Esophagus (tissue), 2 donors: ENCODE measurements at regions not wholly inside any gene's neighbourhood (a gene's known extent, or its start where the extent isn't known, plus 50 kb on each side); places are given as distances from the start of the nearest gene placed in this dataset.

Experiments used
- H3K27ac ChIP-seq, 2 donors: one replicate each; pipeline ENCODE4 v1.5.1; 2013; ENCODE audit warnings: low read depth in 2 of 2, mild to moderate bottlenecking in 2 of 2, inconsistent platforms in 1 of 2, low read length in 1 of 2, moderate library complexity in 1 of 2
- H3K27me3 ChIP-seq, 2 donors: one replicate each; pipeline ENCODE4 v1.6.1; 2013; ENCODE audit warnings: low read length in 2 of 2, control low read depth in 1 of 2, mild to moderate bottlenecking in 1 of 2; ENCODE audit not compliant: insufficient read depth in 2 of 2, control insufficient read depth in 1 of 2
- H3K36me3 ChIP-seq, 2 donors: one replicate each; pipeline ENCODE4 v1.6.1; 2013; ENCODE audit warnings: low read length in 1 of 2; ENCODE audit not compliant: control insufficient read depth in 2 of 2, insufficient read depth in 2 of 2
- H3K4me1 ChIP-seq, 2 donors: one replicate each; pipeline ENCODE4 v1.6.1; 2013; ENCODE audit warnings: low read length in 1 of 2; ENCODE audit not compliant: control insufficient read depth in 2 of 2, insufficient read depth in 2 of 2
- H3K4me3 ChIP-seq, 2 donors: one replicate each; pipeline ENCODE4 v1.5.1; 2013; ENCODE audit warnings: low read length in 2 of 2, mild to moderate bottlenecking in 2 of 2, low read depth in 1 of 2, moderate library complexity in 1 of 2
- H3K9me3 ChIP-seq, 2 donors: one replicate each; pipeline ENCODE4 v1.6.1; 2013; ENCODE audit warnings: mild to moderate bottlenecking in 2 of 2, low read depth in 1 of 2, low read length in 1 of 2, moderate library complexity in 1 of 2; ENCODE audit not compliant: control insufficient read depth in 2 of 2, insufficient read depth in 1 of 2
- WGBS, 2 donors: extraction: QIAGEN DNeasy Blood & Tissue Kit; methylation state at CpG; one replicate each; pipeline ENCODE4 v1.1.7; 2013; 5-methylcytosine and 5-hydroxymethylcytosine counted together
- donor health status: healthy with polysubstance abuse.
- donor health status: Bipolar disorder and iron deficiency.

- H3K36me3 ChIP-seq, result no peaks in the 10 kb centered on the region
- no peak overlapping the region for H3K27ac ChIP-seq
- H3K4me1 ChIP-seq, result no peaks in the 10 kb centered on the region
- no peaks in the 10 kb centered on the region for H3K9me3 ChIP-seq
- 70 to 73% methylated on average over 2 of the region's 2 CpGs for WGBS, 2 donors
- no peak overlapping the region for H3K4me3 ChIP-seq
- H3K27me3 ChIP-seq, result no peaks in the 10 kb centered on the region
Measured at GRCh38 chr21:27114111-27114510, 147.2 kb upstream of the ADAMTS5 start.

GRCh38 chr21:27112186-27112585 is 145.3 kb upstream of the ADAMTS5 start:
- no peak overlapping the region for H3K4me3 ChIP-seq
- H3K9me3 ChIP-seq, result no peaks in the 10 kb centered on the region
- H3K36me3 ChIP-seq, result no peaks in the 10 kb centered on the region
- no peaks in the 10 kb centered on the region for H3K27me3 ChIP-seq
- no peaks in the 10 kb centered on the region for H3K4me1 ChIP-seq
- H3K27ac ChIP-seq, result no peak overlapping the region

DNA sequence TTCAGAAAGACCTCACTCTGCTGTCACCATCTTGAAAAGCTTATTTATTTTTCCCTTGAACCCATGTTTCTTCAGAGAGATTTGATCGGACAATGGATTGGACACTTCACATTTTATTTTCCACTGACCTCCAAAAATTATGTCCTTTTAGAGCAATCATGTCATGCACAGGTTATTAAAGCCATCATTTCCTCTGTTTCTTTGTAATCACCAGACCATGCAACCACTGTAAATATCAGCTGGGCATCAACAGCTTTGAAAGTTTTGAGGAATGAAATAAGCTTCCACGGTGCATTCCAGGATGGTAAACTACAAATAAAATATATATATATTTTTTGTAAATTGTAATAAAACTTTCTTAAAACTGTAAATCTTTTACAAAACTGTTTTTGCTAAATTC is 144.1 kb upstream of the ADAMTS5 start:
- H3K27me3 ChIP-seq, result no peaks in the 10 kb centered on the region
- H3K27ac ChIP-seq, result no peak overlapping the region
- no peaks in the 10 kb centered on the region for H3K9me3 ChIP-seq
- no peaks in the 10 kb centered on the region for H3K4me1 ChIP-seq
- H3K36me3 ChIP-seq, result no peaks in the 10 kb centered on the region
- H3K4me3 ChIP-seq, result no peak overlapping the region
- WGBS, 2 donors, result 48 to 71% methylated on average over 2 of the region's 2 CpGs

DNA sequence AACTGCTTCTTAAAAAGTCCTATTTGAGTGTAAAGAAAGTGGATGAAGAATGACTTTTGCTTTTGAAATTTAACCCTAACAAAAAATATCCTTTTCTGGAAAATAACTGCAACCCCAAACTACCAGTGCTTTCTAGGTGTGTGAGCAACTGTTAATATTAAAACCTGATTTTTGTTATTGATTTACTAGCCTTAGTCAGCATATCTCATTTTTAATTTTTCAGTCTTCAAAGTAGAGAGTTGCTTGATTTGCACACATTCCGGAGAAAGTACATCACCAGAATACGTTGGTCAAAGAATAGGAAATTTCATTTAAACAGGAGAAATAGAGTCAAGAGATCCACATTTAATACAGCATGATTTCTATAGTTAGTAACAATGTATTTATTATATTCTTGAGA is 141.8 kb upstream of the ADAMTS5 start:
- Histone ChIP-seq H3K27me3 (no peaks in the 10 kb centered on the region), H3K36me3 (no peaks in the 10 kb centered on the region), H3K27ac (no peak overlapping the region), H3K9me3 (no peaks in the 10 kb centered on the region), H3K4me3 (no peak overlapping the region), H3K4me1 (no peaks in the 10 kb centered on the region)
- 51 to 63% methylated on average over 2 of the region's 2 CpGs for WGBS, 2 donors

- Histone ChIP-seq H3K27ac (no peak overlapping the region), H3K9me3 (no peaks in the 10 kb centered on the region), H3K27me3 (no peaks in the 10 kb centered on the region), H3K36me3 (no peaks in the 10 kb centered on the region), H3K4me1 (no peaks in the 10 kb centered on the region), H3K4me3 (no peak overlapping the region)
- 39 to 50% methylated on average over 1 of the region's 1 CpG for WGBS, 2 donors
Measured at GRCh38 chr21:27108228-27108627, 141.3 kb upstream of the ADAMTS5 start.

DNA sequence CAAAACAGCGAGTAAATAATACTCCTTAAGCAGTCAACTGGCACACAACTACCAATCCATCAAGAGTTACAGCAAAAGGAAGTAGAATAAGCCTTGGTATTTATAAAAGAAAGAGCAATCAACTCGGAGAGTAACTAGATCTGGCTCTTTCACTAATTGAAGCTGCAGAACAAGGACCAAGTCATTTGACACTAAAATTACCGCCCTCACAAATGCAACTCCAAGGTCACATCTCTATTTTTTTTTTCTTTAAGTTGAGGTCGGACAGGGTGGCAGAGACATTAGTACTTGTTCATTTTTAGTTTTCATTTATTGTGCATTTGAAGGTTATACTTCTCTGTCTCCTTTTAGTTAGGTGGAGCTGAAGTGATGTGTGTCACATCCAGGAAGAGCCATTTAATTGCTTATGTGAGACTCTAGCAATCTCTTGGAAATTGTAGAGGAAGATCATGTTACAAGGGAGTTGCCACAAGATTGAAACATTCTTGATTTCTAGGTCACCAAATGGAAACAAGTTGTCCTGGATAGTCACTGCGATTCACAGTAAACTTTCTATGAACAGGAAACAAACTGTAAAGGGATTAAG is 138.1 kb upstream of the ADAMTS5 start:
- H3K9me3 ChIP-seq, result no peaks in the 10 kb centered on the region
- H3K36me3 ChIP-seq, result no peaks in the 10 kb centered on the region
- no peak overlapping the region for H3K27ac ChIP-seq
- no peaks in the 10 kb centered on the region for H3K27me3 ChIP-seq
- no peak overlapping the region for H3K4me3 ChIP-seq
- WGBS, 2 donors, result 35 to 36% methylated on average over 5 of the region's 5 CpGs
- H3K4me1 ChIP-seq, result no peaks in the 10 kb centered on the region

- no peak overlapping the region for H3K27ac ChIP-seq
- H3K4me3 ChIP-seq, result no peak overlapping the region
- H3K36me3 ChIP-seq, result no peaks in the 10 kb centered on the region
- no peaks in the 10 kb centered on the region for H3K9me3 ChIP-seq
- H3K4me1 ChIP-seq, result no peaks in the 10 kb centered on the region
- H3K27me3 ChIP-seq, result no peaks in the 10 kb centered on the region
Measured at GRCh38 chr21:27103768-27104167, 136.9 kb upstream of the ADAMTS5 start.

DNA sequence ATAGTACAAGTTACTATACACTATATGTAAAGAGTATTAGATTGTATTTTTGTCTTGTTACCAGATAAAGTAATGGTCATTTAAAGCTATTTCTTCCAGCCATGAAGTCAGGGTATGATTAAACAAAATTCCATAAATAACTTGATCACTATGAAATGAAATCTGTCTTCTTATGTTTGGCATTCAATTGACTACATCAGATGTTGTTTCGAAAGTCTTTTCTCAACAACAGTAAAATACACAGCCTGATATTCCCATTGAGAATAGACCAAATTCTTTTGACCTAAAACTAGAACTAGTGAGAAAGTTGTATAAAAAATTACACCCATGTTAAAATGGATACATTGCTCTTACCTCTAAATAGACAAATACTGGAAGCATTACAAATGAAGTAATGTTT is 134.6 kb upstream of the ADAMTS5 start:
- Histone ChIP-seq H3K27me3 (no peaks in the 10 kb centered on the region), H3K9me3 (no peaks in the 10 kb centered on the region), H3K36me3 (no peaks in the 10 kb centered on the region), H3K4me3 (no peak overlapping the region), H3K27ac (no peak overlapping the region), H3K4me1 (no peaks in the 10 kb centered on the region)
- WGBS, 2 donors, result 74 to 81% methylated on average over 1 of the region's 1 CpG

DNA sequence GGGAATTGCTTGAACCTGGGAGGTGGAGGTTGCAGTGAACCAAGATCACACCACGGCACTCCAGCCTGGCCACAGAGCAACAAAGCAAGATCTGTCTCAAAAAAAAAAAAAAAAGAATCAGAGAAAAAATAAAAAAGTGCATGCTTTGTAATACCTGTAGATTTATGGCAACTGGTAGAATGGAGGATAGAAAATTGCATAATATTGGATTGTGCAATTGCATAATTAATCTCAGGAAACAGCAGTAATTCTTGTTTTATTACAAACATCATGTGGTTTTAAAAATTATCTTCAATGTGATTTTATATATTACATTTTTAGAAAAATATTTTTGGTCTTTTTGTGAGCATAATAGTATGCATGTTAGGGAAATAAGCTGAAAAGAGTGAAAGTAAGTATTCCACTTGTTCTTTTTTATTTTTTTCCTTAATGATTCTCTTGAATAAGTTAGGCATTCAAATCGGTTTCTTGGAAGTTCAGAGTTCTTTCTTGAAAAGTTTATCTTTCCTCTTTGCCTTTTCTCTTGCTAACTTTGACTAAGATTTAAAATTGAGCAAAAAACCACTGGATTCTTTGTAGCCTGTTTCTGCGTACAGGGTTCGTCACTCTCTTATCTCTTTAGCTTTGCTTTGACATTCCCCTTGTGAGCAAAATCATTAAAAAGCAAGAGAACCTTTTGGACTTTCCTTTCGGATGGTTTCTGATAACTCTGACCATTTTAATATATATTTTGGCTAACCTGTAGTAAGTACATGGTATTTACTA is 127.5 kb upstream of the ADAMTS5 start:
- WGBS, 2 donors, result 68 to 85% methylated on average over 5 of the region's 5 CpGs
- H3K9me3 ChIP-seq, result no peaks in the 10 kb centered on the region
- H3K27ac ChIP-seq, result no peak overlapping the region
- no peaks in the 10 kb centered on the region for H3K4me1 ChIP-seq
- H3K27me3 ChIP-seq, result no peaks in the 10 kb centered on the region
- no peak overlapping the region for H3K4me3 ChIP-seq
- H3K36me3 ChIP-seq, result no peaks in the 10 kb centered on the region

DNA sequence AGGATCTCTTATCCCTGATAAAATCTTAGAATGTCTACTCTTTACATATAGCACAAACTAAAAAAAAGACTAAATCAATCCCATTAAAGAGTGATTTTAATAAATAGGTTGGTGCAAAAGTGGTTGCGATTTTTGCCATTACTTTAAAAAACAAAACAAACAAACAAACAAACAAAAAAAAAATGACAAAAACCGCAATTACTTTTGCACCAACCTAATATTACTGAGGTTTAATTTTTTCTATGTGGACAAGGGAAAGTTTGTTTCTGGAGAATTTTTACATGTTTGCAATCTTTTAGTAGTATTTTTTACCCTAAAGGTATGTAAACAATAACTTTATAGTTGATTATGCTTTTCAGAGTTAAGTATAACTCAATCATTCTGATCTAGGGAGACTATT is 119.7 kb upstream of the ADAMTS5 start:
- Histone ChIP-seq H3K9me3 (no peaks in the 10 kb centered on the region), H3K27me3 (no peaks in the 10 kb centered on the region), H3K36me3 (no peaks in the 10 kb centered on the region), H3K4me1 (no peaks in the 10 kb centered on the region), H3K4me3 (no peak overlapping the region), H3K27ac (no peak overlapping the region)
- WGBS, 2 donors, result 92 to 96% methylated on average over 2 of the region's 2 CpGs
